Kidney tubule cell (primary cell): ENCODE measurements at regions not wholly inside any gene's neighbourhood (a gene's known extent, or its start where the extent isn't known, plus 50 kb on each side); places are given as distances from the start of the nearest gene placed in this dataset.
A peak's percentile ranks its signal among the peaks of the same experiment; 100 is the strongest.

ENCODE experiments used
- DNase-seq: peaks from one replicate; pipeline ENCODE4 v3.0.0-alpha.2; 2018; ENCODE audit warnings: low spot score

- DNase-seq, result no peak
These were observed 125.9 kb upstream of the RUNX3 start for GRCh38 chr1:25055961-25056360.

GRCh38 chr1:25055324-25055780 lies 125.3 kb upstream of the RUNX3 start:
- no peak for DNase-seq

DNA sequence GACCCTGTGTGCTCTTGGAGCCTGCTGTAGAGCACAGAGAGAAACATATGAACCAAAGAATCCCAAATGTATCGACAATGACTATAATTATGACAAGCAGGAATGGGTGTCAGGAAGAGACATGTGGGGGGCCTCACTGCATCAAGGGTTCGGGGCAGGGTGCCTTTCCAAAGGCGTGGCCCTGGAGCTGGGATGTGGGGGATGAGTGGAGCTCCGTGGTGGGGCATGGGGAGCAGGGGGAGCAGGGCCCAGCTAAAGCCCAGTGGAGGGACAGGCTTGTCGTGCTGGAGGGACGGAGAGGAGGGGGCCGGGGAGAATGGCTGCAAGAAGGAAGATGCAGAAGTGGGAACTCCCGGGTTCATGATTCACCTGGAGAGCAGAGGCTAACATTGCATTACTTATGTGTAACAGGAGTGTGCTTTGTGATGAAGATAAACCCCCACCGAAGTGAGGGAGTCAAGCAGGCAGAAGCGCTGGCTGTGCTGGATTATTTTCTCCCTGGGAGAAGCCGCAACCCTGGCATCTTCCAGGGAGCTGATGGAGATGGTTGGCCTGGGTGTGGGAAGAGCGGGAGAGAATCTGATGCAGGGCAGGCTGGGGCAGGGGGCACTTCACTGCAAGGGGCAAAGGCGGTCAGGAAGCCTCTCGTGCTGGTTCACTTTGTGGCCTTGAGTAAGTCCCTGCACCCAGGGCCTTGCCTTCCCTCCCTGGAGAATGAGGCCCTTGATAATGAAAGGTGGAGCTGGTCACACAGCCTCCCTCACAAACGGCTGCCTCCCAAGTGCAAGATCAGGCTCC lies 124.6 kb upstream of the RUNX3 start:
- DNase-seq, result no peak

DNA sequence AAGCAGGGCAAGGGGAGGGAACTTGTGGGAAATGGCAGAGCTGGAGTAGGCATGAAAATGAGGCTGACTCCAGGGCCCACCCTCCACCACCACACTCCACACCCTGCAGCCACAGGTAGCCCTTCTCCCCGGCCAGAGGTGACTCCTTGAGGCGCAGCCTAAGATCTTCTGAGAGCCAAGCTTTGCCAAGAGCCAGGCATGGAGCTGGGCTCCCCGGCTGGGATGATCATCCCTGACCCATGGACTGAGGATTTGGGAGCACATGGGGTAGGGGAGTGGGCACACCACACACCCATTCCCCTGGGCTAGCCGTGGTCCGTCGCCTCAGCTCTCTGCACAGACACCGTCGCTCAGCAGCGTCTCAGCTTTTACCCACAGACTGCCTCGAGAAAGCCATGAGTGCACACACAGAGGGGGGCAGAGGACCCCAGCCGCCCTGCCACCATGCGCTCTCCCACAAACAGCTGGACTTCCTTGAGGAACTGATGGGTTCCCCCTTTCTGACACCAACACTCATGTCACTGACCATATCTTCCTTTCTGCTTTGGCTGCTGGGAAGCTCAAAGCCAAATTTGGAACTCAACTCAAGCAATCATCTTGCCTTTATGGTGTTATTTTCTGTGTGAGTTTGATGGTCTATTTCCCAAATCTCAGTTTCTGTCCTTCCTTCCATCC lies 123.6 kb upstream of the RUNX3 start:
- no peak for DNase-seq

DNA sequence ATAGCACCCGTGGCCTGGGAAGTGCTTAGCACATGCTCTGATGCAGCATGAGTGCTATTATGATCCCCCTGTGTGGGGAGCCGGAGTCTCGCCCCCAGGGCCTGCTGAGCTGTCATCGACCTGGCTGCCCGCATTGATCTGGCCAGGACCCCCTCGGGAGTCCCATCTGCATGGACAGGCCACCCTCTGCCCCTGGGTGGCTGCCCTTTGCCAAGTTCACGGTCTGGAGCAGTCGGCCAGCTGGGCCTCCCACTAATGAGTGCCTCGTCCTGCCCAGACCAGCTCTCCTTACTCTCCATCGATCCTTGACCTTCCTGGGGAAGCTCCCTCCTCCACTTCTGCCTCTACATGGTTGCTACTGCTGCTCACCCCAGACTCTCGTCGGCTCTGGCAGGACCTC lies 121.8 kb upstream of the RUNX3 start:
- DNase-seq, result no peak

GRCh38 chr1:25051504-25051903 lies 121.4 kb upstream of the RUNX3 start:
- no peak for DNase-seq

- no peak for DNase-seq
These were observed 120.1 kb upstream of the RUNX3 start for GRCh38 chr1:25050165-25050564.

- DNase-seq, result no peak
These were observed 119.1 kb upstream of the RUNX3 start for GRCh38 chr1:25049190-25049589.

GRCh38 chr1:25048728-25049127 lies 118.7 kb upstream of the RUNX3 start:
- no peak for DNase-seq

DNA sequence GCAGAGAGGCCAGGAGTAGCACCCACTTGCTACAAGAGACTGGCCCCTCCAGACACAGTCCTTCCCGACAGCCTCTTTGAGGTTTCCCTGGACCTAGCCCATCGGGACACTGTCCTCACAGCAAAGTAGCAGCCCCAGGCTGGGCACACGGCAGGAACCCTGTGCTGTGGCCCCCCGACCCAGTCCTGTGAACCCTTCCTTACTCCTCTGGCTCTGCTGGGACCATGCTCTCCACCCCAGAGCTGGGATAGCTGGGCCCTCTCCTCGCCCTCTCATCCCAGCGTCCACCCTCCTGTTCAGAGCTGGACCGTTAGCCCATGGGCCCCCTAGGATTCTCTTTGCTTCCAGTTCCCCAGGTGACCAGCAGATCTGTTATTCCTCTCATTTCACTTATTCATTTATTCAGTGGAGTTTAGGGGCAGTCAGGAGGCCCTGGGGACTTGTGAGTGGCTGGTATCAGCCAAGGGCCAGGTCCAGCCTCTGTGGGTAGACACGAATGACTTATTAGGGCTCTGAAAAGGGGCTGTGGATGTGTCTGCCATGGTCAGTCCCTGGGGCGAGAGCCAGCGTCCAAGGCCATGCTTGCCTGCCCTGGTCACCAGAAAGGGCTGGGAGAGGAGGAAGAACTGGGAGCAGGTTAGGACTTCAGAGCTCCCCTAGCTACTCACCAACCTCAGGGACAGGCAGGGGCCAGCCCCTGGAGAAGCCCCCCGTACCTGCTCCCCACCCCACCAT lies 117.6 kb upstream of the RUNX3 start:
- DNase-seq, result no peak

- no peak for DNase-seq
These were observed 116.1 kb upstream of the RUNX3 start for GRCh38 chr1:25046194-25046532.

GRCh38 chr1:25045480-25046193 lies 115.6 kb upstream of the RUNX3 start:
- DNase-seq, result no peak

DNA sequence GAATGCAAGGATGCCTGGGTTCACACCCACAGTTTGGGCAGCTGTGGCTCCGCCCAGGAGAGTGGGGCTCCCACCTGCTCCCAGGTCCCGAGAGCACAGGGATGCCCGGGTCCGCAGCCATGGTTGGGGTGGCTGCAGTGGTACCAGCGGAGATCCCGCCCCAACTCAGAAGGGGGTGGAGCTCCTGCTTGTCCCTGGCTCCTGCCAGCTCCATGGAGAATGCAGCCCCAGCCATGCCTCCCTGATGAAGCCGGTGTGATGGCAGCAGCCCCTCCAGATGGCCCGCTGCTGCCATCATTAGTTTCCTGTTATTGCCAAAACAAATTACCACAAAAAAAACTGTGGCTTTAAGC lies 113.1 kb upstream of the RUNX3 start:
- DNase-seq, result no peak

DNA sequence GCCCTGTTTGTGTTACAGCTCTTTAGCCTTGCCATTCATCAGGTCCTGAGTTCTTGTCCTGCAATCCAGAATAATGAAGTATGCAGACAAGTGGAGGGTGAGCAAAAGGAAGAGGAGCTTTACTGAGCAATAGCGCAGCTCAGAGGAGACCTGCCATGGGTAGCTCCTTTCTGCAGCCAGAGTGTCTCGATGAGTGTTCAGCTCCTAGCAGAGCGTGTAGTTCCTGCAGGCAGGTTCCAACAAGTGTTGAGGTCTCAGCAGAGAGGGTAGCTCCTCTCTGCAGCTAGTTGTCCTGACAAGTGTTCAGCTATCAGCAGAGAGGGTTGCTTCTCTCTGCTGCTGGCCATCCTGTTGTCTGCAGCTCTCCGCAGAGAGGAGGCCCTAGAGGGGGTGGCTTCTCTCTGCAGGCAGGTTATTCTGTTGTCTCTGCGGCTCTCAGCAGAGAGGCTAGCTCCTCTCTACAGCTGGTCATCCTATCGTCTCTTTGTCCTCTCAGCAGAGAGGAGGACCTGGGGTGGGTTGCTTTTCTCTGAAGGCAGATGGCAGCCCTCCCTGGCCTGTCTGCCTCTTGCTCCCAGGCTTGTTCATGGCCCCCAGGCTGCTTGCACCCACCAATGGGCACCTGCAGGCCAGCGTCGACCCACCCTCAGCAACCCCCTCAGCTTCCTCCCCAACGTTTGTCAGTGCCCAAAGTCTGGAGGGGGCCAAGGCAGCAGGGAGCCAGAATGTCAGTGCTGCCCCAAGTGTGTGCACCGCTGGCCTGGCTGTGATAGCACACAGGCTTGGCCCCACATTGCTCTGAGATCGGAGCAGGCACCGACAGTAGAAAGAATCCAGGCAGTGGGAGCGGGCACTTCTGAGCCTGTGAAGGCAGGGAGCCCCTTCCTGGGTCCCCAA lies 112.5 kb upstream of the RUNX3 start:
- DNase-seq, result no peak

GRCh38 chr1:25041916-25042315 lies 111.8 kb upstream of the RUNX3 start:
- DNase-seq, result no peak

- no peak for DNase-seq
These were observed 110.1 kb upstream of the RUNX3 start for GRCh38 chr1:25040122-25040685.

DNA sequence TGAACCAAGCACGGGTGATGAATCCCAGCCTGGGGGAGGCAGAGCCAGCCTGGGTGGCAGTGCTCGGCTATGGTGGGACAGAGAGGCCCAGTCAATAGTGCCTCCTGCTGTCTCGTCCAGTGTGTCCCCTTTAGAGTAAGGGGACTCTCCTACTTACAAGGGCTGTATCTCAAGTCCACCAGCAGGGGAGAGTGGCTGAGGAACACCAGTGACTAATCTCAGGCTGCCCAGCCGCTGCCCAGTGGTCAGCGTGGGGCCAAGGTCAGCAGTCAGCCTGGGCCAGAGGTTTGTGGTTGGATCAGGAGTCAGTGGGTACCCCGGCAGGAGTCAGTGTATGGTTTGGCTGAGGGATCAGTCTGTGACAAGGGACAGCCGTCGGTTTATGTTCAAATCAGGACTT lies 109.2 kb upstream of the RUNX3 start:
- DNase-seq, result no peak

GRCh38 chr1:25038699-25039098 lies 108.6 kb upstream of the RUNX3 start:
- no peak for DNase-seq

DNA sequence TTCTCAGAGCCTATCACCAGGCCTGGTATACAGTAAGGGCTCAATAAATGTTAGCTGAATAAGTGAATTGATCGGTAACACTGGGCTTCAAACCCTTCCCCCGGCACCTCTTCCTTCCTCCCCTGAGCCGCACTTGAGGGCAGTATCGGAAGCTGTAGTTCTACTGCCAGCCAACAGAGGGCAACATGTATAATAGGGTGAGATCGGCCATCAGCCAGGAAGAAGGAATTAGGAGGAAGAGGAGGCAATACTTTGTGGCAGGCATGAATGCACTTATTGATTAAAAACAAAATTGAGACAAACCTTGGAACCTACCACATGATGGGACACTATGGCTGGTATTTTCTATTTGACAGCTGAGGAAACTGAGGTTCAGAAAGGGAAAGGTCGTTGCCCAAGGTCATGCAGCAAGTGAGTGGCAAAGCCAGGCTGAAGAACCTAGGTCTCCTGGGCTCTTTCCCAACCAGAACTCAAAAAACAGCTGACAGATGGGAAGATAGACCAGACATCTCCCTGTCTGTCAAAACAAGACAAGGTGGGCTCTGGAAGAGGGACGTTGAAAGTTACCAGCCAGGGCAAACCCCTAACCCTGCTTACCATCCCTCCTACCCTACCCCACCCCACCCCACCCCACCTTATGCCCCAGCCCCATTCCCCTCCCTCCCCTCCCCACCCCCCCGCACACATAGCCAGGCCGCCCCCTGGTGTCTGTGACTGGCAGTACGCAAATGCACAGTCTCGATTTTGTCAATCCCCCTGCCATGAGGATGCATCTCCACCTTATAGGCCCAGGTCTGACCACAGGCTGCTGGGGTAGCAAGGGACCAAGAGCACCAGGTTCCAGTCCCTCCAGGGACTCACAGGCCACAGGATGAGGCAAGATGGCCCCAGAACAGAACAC lies 107.3 kb upstream of the RUNX3 start:
- DNase-seq, result peak; percentile 37

GRCh38 chr1:25036117-25036546 lies 106.1 kb upstream of the RUNX3 start:
- no peak for DNase-seq
